HEK293T (cell line): ENCODE measurements at regions not wholly inside any gene's neighbourhood (a gene's known extent, or its start where the extent isn't known, plus 50 kb on each side); places are given as distances from the start of the nearest gene placed in this dataset.

ENCODE experiments used
- CTCF ChIA-PET: fragments of 350-600 bp; formaldehyde crosslinking; extraction: SDS; loops from one replicate; lab custom pipeline; 2021; ENCODE audit warnings: antibody characterized with exemption, inconsistent platforms; lab: Yijun Ruan, JAX
- POLR2A ChIA-PET: fragments of 350-600 bp; formaldehyde crosslinking; extraction: SDS; loops from one replicate; lab custom pipeline; 2020; ENCODE audit warnings: antibody characterized with exemption, inconsistent platforms; lab: Yijun Ruan, JAX
- DNase-seq: peaks from one replicate; pipeline ENCODE4 v3.0.0; 2012; ENCODE audit warnings: mixed read lengths; ENCODE audit errors: extremely low spot score
- ARNT ChIP-seq: fragments of 450-650 bp; IDR thresholded peaks from 2 replicates; pipeline ENCODE4 v1.6.1; 2017; ENCODE audit warnings: mild to moderate bottlenecking
- BHLHE40 ChIP-seq: fragments of 450-650 bp; IDR thresholded peaks from 2 replicates; pipeline ENCODE4 v1.6.1; 2016; ENCODE audit warnings: mild to moderate bottlenecking, moderate library complexity, borderline replicate concordance
- CTBP1 ChIP-seq: fragments of 450-650 bp; IDR thresholded peaks from 2 replicates; pipeline ENCODE4 v1.6.1; 2016; ENCODE audit warnings: borderline replicate concordance
- ELF4 ChIP-seq: fragments of 450-650 bp; IDR thresholded peaks from 2 replicates; pipeline ENCODE4 v1.6.1; 2017; ENCODE audit warnings: antibody characterized with exemption
- FOXA1 ChIP-seq: fragments of 450-650 bp; IDR thresholded peaks from 2 replicates; pipeline ENCODE4 v1.6.1; 2016; ENCODE audit warnings: mild to moderate bottlenecking
- FOXK2 ChIP-seq: fragments of 450-650 bp; IDR thresholded peaks from 2 replicates; pipeline ENCODE4 v1.6.1; 2016; ENCODE audit warnings: mild to moderate bottlenecking
- FOXM1 ChIP-seq: fragments of 450-650 bp; IDR thresholded peaks from 2 replicates; pipeline ENCODE4 v1.6.1; 2017; ENCODE audit warnings: mild to moderate bottlenecking, borderline replicate concordance
- HDGF ChIP-seq: fragments of 450-650 bp; IDR thresholded peaks from 2 replicates; pipeline ENCODE4 v1.6.1; 2017; ENCODE audit warnings: antibody characterized with exemption, borderline replicate concordance
- L3MBTL2 ChIP-seq: fragments of 450-650 bp; conservative IDR thresholded peaks from 2 replicates; pipeline ENCODE4 v1.6.1; 2016; ENCODE audit warnings: mild to moderate bottlenecking
- LEF1 ChIP-seq: fragments of 450-650 bp; IDR thresholded peaks from 2 replicates; pipeline ENCODE4 v1.6.1; 2017; ENCODE audit warnings: mild to moderate bottlenecking, borderline replicate concordance
- NFRKB ChIP-seq: fragments of 450-650 bp; IDR thresholded peaks from 2 replicates; pipeline ENCODE4 v1.6.1; 2016; ENCODE audit warnings: mild to moderate bottlenecking, moderate library complexity
- PKNOX1 ChIP-seq: fragments of 450-650 bp; IDR thresholded peaks from 2 replicates; pipeline ENCODE4 v1.6.1; 2016
- SP1 ChIP-seq: fragments of 450-650 bp; IDR thresholded peaks from 2 replicates; pipeline ENCODE4 v1.6.1; 2017
- SUZ12 ChIP-seq: fragments of 450-650 bp; IDR thresholded peaks from 2 replicates; pipeline ENCODE4 v1.6.1; 2016; ENCODE audit warnings: mild to moderate bottlenecking
- TARDBP ChIP-seq: fragments of 450-650 bp; IDR thresholded peaks from 2 replicates; pipeline ENCODE4 v1.6.1; 2016
- ZNF384 ChIP-seq: fragments of 450-650 bp; IDR thresholded peaks from 2 replicates; pipeline ENCODE4 v1.6.1; 2016

GRCh38 chr3:168493412-168494205 is 397.9 kb upstream of the GOLIM4 start:
- ChIA-PET POLR2A (no interaction called here), CTCF (no interaction called here)
- no peak for DNase-seq
- TF ChIP-seq L3MBTL2, result no peak
- TF ChIP-seq LEF1, result no peak
- TF ChIP-seq ZNF384, result no peak
- TF ChIP-seq BHLHE40, result no peak
- TF ChIP-seq SP1, result no peak
- no peak for TF ChIP-seq NFRKB

- DNase-seq, result no peak
- ChIA-PET POLR2A (no interaction called here), CTCF (interaction anchor here (0.6 kb wide), 1 partner anchor 20 kb away, joined by 3 read pairs; no protein-coding TSS in a partner anchor)
- no peak for TF ChIP-seq ZNF384
- no peak for TF ChIP-seq CTBP1
- no peak for TF ChIP-seq HDGF
- TF ChIP-seq SP1, result no peak
- no peak for TF ChIP-seq PKNOX1
- no peak for TF ChIP-seq NFRKB
- no peak for TF ChIP-seq FOXK2
- TF ChIP-seq FOXM1, result no peak
- no peak for TF ChIP-seq SUZ12
- no peak for TF ChIP-seq FOXA1
- TF ChIP-seq L3MBTL2, result no peak
- TF ChIP-seq ARNT, result no peak
- no peak for TF ChIP-seq BHLHE40
- TF ChIP-seq ELF4, result no peak
- no peak for TF ChIP-seq TARDBP
These were observed 395.3 kb upstream of the GOLIM4 start for GRCh38 chr3:168490981-168491380.

- TF ChIP-seq HDGF (no peak), NFRKB (no peak), L3MBTL2 (no peak), SUZ12 (no peak), PKNOX1 (no peak), ELF4 (no peak), FOXA1 (no peak), FOXK2 (no peak), FOXM1 (no peak), BHLHE40 (no peak), SP1 (no peak), ZNF384 (no peak), TARDBP (no peak), CTBP1 (no peak), ARNT (no peak)
- DNase-seq, result no peak
- ChIA-PET CTCF (no interaction called here), POLR2A (no interaction called here)
These were observed 393.6 kb upstream of the GOLIM4 start for GRCh38 chr3:168489301-168489700.

GRCh38 chr3:168485936-168486335 is 390.2 kb upstream of the GOLIM4 start:
- POLR2A ChIA-PET, result no interaction called here
- CTCF ChIA-PET, result no interaction called here
- TF ChIP-seq FOXA1, result no peak
- TF ChIP-seq PKNOX1, result peak; percentile 53
- no peak for DNase-seq

- POLR2A ChIA-PET, result no interaction called here
- CTCF ChIA-PET, result no interaction called here
- TF ChIP-seq LEF1, result no peak
- no peak; the same call in 1 of the 2 replicates for TF ChIP-seq L3MBTL2
- TF ChIP-seq SUZ12, result no peak
- TF ChIP-seq ZNF384, result peak; percentile 81
- TF ChIP-seq TARDBP, result no peak
- TF ChIP-seq PKNOX1, result no peak
- no peak for TF ChIP-seq HDGF
- no peak for TF ChIP-seq ELF4
- no peak for TF ChIP-seq NFRKB
- TF ChIP-seq CTBP1, result peak; percentile 58; the same call in 1 of the 2 replicates
- no peak for TF ChIP-seq SP1
- TF ChIP-seq ARNT, result no peak
- no peak for TF ChIP-seq FOXM1
- peak; percentile 27 for DNase-seq
These were observed 380.7 kb upstream of the GOLIM4 start for GRCh38 chr3:168476360-168476980.
